AG04450 (cell line): ENCODE measurements at regions not wholly inside any gene's neighbourhood (a gene's known extent, or its start where the extent isn't known, plus 50 kb on each side); places are given as distances from the start of the nearest gene placed in this dataset.

Source experiments
- CTCF ChIA-PET: fragments of 300-600, 350-600 bp; formaldehyde crosslinking; extraction: SDS; loops from one replicate; lab custom pipeline; 2022; ENCODE audit warnings: antibody characterized with exemption, inconsistent platforms; lab: Charles Lee
- POLR2A ChIA-PET: fragments of 350-600 bp; formaldehyde crosslinking; extraction: SDS; loops from one replicate; lab custom pipeline; 2021; ENCODE audit warnings: antibody characterized with exemption, inconsistent platforms; lab: Yijun Ruan, JAX
- DNase-seq: peaks from one replicate; pipeline ENCODE4 v3.0.0-alpha.2; 2011; ENCODE audit warnings: low read depth, low spot score
- H3K27ac ChIP-seq: one replicate; pipeline ENCODE4 v1.5.1; 2012; ENCODE audit warnings: low read depth, low read length, control low read depth
- H3K27me3 ChIP-seq: one replicate; pipeline ENCODE4 v1.6.0; 2012; ENCODE audit warnings: low read length; ENCODE audit not compliant: control insufficient read depth, insufficient read depth
- H3K4me3 ChIP-seq: 2 replicates; pipeline ENCODE4 v1.5.1; 2011; ENCODE audit warnings: mild to moderate bottlenecking, low read depth, low read length, control low read depth
- H3K9me3 ChIP-seq: 2 replicates; pipeline ENCODE4 v1.5.1; 2012; ENCODE audit warnings: low read length; ENCODE audit not compliant: control insufficient read depth, insufficient read depth
- CTCF ChIP-seq: IDR thresholded peaks from 2 replicates; pipeline ENCODE4 v1.5.1; 2011; ENCODE audit warnings: low read depth, low read length, control low read depth, inconsistent platforms

GRCh38 chr13:82717249-82717648, 1165.0 kb downstream of the SLITRK1 start:
- ChIA-PET POLR2A (interaction anchor here (0.6 kb wide), 1 partner anchor 27 kb away, joined by 3 read pairs; no protein-coding TSS in a partner anchor), CTCF (no interaction called here)
- H3K9me3 ChIP-seq = no peaks in the 10 kb centered on the region
- no peak for TF ChIP-seq CTCF
- no peaks in the 10 kb centered on the region for H3K27me3 ChIP-seq
- H3K27ac ChIP-seq = no peak overlapping the region
- no peak overlapping the region for H3K4me3 ChIP-seq
- no peak for DNase-seq

GRCh38 chr13:82713687-82714405, 1168.4 kb downstream of the SLITRK1 start:
- Histone ChIP-seq H3K4me3 (no peak overlapping the region), H3K27me3 (no peaks in the 10 kb centered on the region), H3K9me3 (no peaks in the 10 kb centered on the region), H3K27ac (no peak overlapping the region)
- POLR2A ChIA-PET = no interaction called here
- no peak for DNase-seq
- CTCF ChIA-PET = interaction anchor here (0.6 kb wide), 1 partner anchor 1445 kb away, joined by 3 read pairs; no protein-coding TSS in a partner anchor
- no peak for TF ChIP-seq CTCF

GRCh38 chr13:82702513-82702912, 1179.8 kb downstream of the SLITRK1 start:
- ChIA-PET CTCF (no interaction called here), POLR2A (no interaction called here)
- Histone ChIP-seq H3K4me3 (no peak overlapping the region), H3K27ac (no peak overlapping the region), H3K27me3 (no peaks in the 10 kb centered on the region), H3K9me3 (no peaks in the 10 kb centered on the region)
- no peak for DNase-seq
- TF ChIP-seq CTCF = no peak

GRCh38 chr13:82701020-82701419, 1181.3 kb downstream of the SLITRK1 start:
- Histone ChIP-seq H3K27me3 (no peaks in the 10 kb centered on the region), H3K4me3 (no peak overlapping the region), H3K9me3 (no peaks in the 10 kb centered on the region), H3K27ac (no peak overlapping the region)
- no peak for TF ChIP-seq CTCF
- POLR2A ChIA-PET = no interaction called here
- CTCF ChIA-PET = no interaction called here
- DNase-seq = no peak

- ChIA-PET CTCF (interaction anchor here (0.6 kb wide), 1 partner anchor 1856 kb away, joined by 3 read pairs; no protein-coding TSS in a partner anchor), POLR2A (no interaction called here)
- H3K27ac ChIP-seq = no peak overlapping the region
- no peak for DNase-seq
- no peak overlapping the region for H3K4me3 ChIP-seq
- no peak for TF ChIP-seq CTCF
- no peaks in the 10 kb centered on the region for H3K9me3 ChIP-seq
- H3K27me3 ChIP-seq = no peaks in the 10 kb centered on the region
These were observed 1183.3 kb downstream of the SLITRK1 start for GRCh38 chr13:82698941-82699340.
